Ovary (tissue), 3 donors: ENCODE measurements at regions not wholly inside any gene's neighbourhood (a gene's known extent, or its start where the extent isn't known, plus 50 kb on each side); places are given as distances from the start of the nearest gene placed in this dataset.

Experiments
- CTCF ChIP-seq, 3 donors: fragments of 450-650 bp in 2 of 3; fragments of 200-600 bp in 1 of 3; IDR thresholded peaks; one replicate each; pipeline versions ENCODE4 v1.5.1 to v1.8.0; 2016 to 2022; ENCODE audit warnings: antibody characterized with exemption in 3 of 3, mild to moderate bottlenecking in 1 of 3
- POLR2A ChIP-seq: fragments of 450-650 bp; IDR thresholded peaks from one replicate; pipeline ENCODE4 v1.6.1; 2017; ENCODE audit warnings: antibody characterized with exemption, mild to moderate bottlenecking, moderate library complexity
- donor health status: DM: no; HTN: no; CAD: no.

- TF ChIP-seq CTCF (IDR thresholded peaks at IDR 0.05) (no peak), POLR2A (no peak)
Observed at GRCh38 chr9:129439242-129439641, 181.7 kb downstream of the C9orf50 start.
